ENCODE measurements at regions not wholly inside any gene's neighbourhood (a gene's known extent, or its start where the extent isn't known, plus 50 kb on each side); places are given as distances from the start of the nearest gene placed in this dataset.
A peak's percentile ranks its signal among the peaks of the same experiment; 100 is the strongest.
"Not testable (repeated sequence)": the region's sequence is repeated elsewhere in the genome, so short reads cannot be mapped to it uniquely, and the experiment has no call there.

DNA sequence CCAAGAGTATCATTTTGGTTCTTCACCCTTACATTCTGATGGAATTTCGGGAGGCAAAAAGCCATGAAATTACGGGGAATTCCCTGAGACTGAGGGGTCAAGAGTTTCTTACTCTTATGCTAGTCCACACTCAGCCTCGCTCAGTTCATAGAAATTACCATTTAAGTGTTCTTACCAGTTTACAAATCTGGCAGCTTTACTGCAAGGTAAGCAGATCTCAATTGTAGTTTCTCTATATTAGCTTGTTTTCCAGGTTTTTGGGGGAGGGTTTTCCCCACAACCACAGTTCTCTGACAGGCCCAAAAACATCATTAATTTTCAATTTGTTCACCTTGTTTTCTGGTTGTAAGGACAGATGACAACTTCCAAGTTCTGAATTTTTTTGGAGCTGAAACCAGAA, 1028.4 kb downstream of the FAM181B start:
- no peak for DNase-seq

DNA sequence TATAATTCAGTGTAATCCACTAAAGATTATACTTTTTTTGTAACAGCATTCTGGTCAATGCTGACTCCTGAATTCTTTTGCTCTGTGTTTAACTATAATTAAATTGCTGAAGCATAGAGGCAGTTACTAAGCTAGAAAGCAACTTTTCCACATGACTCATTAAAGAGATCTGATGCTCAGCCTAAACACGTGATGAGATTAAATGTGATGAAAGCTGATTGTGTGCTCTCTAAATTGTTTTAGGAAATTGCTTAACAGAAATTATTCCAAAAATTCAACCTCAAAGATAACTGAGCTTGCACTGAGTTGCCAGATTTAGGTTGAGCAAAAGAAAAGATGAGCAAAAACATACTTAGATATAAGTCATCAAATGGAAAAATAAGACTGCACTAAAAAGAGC, 1033.6 kb downstream of the FAM181B start:
- DNase-seq: no peak

DNA sequence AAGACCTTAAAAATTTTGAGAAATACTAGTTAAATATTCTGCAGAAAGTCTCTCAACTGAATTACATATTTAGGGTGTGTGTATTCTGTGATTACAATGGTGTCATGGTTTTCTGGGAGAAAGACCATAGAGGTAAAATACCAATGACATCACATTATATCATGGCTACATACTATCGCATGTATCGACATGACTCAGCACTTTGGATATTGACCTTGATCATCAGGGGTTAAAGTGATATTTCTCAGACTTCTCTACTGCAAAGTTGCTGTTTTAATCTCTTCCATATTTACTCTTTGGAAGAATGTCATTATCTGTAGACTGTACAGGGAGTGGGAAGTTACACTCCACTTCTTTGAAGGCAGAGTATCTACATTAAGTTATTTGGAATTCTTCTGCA, 1046.6 kb downstream of the FAM181B start:
- DNase-seq: no peak

DNA sequence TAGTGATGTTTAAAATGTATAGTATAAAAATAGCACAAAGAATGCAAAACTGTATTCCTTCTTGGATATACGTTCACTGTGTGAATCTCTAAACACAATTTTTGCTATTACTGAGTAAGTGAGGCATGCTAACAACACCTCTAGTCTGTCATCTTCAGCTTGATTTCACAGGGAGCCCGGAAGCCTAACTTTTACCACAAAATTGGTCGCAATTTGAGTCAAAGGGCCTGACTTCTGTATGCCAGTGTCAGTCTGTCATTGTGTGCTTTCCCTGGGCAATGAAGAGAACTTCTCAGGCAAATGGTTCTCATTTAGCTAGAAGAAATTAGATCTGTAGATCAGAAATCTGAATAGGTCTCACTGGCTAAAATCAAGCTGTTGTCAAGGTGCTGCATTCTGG, 1059.5 kb downstream of the FAM181B start:
- DNase-seq: no peak

DNA sequence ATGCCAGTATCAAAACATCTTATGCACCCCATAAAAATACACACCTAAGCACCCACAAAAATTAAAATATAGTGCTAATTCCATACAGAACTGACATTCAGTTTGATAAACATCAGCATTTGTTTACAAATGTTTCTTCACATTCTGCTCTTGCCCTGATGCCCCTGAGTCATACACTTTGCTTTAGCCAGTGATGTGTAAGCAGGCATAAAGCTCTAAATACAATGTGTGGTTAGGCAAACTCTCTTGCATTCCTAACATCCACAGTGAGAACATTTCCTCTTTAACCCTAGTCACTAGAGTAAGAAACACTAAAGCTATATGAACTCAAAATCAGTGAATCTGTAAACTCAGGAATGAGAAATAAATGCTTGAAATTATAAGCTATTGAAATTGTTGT, 1060.7 kb downstream of the FAM181B start:
- DNase-seq: no peak

DNA sequence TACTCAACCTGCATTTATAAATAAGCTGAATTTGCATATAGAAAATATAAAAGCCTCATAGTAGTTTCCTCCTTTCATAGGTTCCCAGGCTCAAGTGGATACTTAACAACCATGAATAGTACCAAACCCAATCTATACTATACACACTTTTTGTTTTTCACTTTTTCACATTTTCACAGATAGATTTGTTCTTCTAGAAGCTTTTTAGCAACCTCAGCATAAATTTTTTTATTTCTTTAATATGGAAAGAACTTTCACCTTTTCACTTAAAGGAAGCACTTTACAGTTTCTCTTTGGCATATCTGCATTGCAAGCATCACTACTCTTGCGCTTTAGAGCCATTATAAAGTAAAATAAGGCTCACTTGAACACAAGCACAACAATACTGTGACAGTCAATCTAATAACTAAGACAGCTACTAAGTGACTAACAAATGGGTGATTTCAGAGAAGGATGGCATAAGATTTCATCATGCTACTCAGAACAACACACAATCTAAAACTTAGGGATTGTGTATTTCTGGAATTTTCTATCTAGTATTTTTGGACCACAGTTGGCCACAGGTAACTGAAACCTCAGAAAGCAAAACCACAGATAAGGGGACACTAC, 1063.6 kb downstream of the FAM181B start:
- no peak for DNase-seq

DNA sequence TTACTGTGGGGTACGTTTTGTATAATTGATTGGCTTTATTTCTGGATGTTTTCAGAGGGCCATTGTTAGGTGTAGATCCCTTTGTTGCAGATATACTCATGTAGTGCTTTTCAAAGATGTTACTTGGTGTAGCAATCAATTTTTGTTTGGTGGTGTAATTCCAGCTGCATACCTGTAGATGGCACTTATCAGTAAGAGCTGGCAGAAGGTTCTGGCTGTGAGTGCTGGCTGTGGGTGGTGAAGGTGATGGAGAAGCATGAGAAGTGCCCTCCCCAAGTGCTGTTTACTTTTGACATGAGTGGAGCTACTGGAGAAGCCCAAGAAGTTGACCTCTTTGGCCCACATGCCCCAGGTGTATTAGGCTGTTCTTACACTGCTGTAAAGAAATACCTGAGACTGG, 1074.9 kb downstream of the FAM181B start:
- no peak for DNase-seq

DNA sequence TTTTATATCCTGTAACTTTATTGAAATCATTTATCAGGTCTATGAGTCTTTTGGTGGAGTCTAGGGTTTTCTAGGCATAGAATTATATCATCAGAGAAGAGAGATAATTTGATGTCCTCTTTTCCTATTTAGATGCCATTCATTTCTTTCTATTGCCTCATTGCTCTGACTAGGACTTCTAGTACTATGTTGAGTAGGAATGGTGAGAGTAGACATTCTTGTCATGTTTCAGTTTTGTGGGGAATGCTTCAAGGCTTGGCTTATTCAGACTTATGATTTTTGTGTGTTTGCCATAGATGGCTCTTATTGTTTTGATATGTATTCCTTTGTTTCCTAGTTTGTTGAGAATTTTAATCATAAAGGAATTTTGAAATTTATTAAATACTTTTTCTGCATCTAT, 1078.3 kb downstream of the FAM181B start:
- no peak for DNase-seq

DNA sequence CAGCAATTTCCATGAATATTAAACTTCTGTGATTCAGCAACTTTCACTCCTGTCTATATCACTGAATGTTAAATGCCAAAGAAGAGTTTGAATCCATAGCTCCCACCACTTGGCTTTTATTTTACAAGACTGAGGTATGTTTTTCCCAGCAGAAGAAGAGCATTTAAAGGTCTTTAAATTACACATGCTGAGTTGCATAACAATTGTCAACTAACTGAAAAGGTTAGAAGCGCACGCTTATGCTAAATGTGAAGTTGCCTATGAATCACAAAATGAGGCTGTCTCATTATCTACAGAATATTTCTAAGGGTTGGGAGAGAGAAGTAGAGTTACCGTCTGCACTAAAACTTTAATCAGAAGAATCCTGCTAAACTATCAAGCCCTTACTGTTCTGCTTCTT, 1086.3 kb downstream of the FAM181B start:
- no peak for DNase-seq

DNA sequence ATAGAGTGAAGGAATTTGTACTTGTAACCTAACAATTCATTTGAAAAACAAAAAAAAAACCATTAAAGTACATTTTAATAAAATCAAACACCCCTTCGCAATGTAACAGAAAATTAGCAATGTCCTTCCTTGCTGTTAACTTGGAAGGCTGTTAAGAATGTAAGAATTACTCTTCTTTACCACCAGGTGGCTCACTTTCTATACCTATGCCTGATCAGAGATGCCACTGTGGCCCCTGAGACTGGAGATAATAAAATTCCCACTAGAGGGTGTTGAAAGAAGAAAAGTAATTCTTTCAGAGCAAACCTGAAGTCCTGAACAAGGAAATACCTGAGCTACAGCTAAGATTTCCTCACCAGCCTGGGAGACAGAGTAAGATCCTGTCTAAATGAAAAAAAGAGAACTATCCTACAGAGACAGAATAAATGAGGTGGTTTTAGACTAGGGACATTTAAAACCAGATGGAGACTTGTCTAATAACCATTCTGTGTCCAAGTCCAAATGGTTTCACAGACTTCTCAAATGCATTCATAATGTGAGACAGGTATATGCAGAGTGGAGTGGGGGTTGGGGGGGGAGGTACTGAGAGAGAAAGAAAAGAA, 1089.3 kb downstream of the FAM181B start:
- DNase-seq: peak; percentile 48

DNA sequence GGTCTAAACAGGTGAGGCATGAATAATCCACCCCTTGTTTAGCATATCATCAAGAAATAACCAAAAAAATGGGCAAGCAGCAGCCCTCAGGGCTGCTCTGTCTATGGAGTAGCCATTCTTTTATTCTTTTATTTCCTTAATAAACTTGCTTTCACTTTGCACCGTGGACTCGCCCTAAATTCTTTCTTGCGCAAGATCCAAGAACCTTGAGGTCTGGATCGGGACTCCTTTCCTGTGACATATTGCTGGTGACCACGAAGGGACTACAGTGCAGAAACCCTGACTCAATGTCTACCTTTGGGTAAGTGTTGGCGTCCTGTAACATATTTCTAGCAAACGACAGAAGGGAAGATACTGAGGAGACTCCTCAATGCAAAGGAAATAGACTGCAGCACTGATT, 1099.2 kb downstream of the FAM181B start:
- no peak for DNase-seq

DNA sequence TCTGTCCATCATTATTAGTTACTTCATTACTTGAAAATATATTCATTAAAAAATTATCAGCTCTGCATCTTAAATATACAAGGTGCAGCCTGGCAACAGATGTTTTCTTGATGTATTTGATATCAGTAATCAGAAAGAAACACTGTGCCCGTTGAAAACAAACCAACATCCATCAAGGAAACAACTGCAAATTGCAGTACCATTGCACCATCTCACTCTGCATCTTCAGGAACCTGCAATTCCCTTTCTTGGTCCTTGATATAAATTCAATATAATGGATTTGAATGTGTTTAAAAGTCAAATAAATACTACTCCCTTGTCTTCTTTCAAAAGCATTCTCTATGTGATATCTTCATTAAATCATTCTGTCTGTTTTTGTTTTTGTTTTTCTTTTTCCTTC, 1131.2 kb downstream of the FAM181B start:
- DNase-seq: no peak

DNA sequence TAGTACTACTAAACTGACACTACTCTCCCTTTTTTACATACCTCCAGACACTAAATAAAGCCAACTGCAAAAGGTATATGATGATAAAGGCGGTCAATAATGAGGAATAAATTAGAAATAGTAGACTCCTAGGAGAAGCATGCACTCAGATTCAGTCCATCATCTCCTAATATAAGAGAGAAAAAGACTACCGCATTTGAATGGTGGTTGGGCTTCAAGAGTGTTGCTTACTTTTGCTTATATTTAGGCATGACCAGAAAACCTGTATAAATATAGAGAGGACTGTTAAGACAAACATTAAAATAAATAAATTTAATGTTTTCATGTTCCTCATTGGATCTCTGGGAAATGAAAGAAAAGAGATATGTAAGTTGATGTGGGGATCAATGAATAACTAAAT, 1137.0 kb downstream of the FAM181B start:
- no peak for DNase-seq

DNA sequence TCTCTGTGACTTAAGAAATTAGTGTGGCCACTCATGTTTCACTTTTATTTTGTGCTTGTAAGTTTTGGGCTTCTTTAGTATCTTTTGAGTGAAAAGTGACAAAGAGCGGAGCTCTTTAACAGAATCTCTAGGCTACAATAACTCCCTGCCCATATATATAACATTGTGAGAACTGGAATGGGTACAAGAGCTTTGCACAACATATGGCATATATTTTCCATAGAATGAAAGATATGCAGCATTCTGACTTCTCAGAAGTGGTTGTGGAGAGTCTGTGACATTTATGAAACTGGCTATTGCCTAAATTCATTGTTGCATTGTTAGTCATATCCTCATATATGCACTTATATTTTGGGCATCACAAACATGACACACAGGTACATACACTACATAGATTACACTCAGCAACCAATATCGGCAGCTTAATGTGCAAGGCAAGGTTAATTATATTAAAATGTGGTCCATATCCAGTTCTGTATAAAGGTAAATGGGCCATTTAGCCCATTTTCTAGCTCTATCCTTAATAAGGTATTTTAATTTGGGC, 1148.2 kb downstream of the FAM181B start:
- DNase-seq: no peak

DNA sequence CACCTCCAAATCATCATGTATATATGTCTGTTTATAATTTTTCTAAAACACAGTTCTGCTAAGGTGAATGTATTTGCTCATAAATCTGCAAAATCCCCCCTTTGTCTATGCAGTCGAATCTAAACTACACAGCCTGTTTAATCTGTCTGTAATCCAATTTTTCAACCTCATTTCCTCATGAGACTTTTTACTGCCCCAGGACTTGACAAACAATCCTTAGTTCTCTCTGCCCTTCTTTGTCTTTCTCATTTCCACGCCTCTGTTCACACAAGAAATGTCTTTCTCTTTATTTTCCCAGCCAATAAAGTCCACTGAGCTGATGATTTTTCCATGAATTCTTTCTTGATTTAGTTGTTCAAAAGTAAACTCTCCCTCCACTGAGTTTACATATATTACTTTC, 1154.3 kb downstream of the FAM181B start:
- DNase-seq: no peak

DNA sequence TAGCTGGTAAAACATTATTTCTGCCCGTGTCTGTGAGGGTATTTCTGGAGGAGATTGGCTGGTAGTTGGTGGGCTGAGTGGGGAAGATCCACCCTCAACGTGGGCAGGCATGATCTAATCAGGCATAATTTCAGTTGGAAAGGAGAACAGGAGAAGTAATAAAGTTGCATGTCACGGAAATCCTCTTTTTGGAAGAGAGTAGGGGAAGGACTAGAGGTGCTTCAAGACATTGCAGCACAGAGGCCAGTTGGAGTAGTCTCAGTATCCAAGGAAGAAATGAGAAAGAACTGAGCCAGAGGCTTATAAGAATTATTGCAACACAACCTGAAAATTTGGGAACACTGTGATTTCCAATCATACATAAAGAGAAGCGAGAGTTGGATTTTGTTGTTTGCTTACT, 1155.1 kb downstream of the FAM181B start:
- DNase-seq: no peak

DNA sequence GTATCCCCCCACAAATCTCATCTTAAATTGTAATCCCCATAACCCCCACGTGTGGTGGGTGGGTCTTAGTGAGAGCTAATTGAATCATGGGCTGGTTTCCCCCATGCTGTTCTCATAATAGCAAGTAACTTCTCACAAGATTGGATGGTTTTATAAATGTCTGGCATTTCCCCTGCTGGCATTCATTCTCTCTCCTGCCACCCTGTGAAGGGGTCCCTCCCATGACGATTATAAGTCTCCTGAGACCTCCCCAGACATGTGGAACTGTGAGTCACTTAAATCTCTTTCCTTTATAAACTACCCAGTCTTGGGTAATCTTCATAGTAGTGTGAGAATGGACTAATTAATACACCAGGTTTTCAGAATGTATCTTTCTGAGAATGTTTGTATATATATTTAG, 1159.4 kb downstream of the FAM181B start:
- no peak for DNase-seq

DNA sequence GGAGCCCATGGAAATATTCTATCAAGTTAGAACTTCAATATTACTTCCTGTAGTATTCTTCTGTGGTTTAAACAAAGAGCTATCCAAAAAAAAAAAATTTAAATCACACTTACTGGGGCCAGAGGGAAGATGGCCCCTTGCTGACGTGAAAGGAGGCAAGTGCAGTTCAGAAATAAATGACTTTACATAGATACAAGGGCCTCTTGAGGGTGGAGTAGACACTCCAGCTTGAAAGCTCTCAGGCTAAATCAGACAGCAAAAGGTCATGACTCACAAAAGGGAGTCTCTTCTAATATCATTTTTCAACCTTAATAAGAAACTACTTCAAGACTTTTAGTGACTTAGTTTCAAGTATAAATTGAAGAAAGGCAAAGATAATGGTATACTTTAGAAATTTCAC, 1160.3 kb downstream of the FAM181B start:
- no peak for DNase-seq

DNA sequence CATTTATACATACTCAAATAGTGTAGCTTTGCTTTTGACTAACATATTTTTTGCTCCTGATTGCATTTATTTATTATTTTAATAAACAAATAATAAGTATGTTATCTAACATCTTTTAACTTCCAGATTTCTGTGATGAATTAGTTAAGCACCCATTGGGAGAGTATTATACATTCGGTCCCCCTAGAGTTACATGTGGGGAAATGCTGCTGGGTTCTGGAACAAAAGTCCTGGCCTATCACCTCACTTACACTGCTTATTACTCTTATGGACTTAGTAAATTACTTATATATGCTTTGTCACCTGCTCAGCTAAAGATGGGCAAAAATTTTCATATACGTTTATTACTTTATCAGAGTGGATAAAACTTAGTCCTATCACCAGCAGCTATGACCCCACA, 1163.0 kb downstream of the FAM181B start:
- no peak for DNase-seq

DNA sequence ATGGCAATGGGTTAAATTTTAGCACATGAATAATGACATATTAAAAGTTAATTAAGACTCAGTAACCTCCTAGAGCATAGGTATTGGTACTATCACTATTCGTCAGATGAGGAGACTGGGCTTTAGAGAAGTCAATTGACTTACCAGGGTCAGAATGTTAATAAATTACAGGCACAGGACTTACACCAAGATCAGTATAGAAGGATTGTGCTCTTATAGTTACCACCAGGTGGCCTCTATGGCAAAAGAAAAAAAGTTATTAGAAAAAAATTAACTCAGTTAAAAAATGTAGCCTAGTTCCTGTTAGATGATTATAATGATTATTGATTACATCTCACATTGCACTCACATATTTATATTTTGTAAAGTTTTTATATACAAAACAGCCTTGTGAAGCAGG, 1163.7 kb downstream of the FAM181B start:
- no peak for DNase-seq

DNA sequence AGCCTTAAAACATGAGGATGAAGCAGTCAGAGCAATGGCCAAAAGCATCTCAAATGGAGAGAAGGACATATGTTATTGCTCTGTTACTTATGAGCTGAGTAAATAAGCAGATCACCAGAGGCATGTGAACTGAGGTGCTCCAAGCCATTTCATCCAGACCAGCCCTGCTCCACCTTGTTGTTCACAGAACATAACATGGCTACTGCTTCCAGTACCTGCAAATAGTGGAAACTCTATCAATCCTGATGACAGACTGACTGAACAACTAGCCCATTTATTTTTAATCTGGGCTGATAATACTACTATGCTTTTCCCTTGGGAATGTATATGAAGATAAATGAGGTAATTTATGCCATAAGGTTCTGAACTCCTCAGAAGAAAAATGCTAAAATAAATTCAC, 1164.7 kb downstream of the FAM181B start:
- DNase-seq: no peak

DNA sequence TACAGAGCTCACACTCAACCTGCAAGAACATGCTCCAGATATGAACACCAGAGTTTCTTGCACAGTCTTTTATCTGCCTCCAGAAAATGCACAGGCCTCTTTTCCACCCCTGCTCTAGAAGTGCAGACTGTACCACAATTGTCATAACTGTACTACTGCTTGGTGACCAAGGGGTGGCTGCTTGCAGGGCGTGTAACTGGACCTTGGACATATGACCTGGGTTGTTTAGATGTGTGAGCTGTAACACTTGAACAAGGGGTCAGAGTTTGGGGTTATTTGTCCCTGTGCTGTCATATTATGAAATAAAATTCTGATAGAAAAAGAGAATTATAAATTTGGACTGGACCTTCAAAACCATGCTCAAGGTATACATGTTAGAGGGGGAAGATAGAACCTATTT, 1185.5 kb downstream of the FAM181B start:
- no peak for DNase-seq

DNA sequence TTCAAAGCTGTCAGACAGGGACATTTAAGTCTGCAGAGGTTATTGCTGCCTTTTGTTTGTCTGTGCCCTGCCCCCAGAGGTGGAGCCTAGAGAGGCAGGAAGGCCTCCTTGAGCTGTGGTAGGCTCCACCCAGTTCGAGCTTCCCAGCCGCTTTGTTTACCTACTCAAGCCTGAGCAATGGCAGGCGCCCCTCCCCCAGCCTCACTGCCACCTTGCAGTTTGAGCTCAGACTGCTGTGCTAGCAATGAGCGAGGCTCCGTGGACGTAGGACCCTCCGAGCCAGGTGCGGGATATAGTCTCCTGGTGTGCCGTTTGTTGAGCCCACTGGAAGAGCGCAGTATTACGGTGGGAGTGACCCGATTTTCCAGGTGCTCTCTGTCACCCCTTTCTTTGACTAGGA, 1193.9 kb downstream of the FAM181B start:
- not testable (repeated sequence) for DNase-seq

DNA sequence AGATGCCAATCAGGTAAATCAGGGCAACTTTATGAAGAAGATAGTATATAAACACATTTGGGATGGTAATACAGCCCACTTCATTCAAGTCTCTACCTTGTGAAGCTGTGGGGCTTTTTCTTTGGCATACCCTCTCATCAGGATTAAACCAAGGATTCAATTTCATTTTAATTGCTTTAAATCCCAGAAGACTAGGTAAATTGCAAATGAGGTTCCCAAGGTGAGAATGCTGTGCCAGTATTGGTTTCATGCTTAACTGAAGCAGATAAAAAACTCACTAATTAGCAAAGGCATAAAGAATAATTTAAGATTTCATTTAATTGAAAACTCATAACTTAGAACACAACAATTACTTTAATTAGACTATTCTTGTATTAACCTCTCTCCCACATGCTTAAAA, 1218.1 kb downstream of the FAM181B start:
- no peak for DNase-seq

DNA sequence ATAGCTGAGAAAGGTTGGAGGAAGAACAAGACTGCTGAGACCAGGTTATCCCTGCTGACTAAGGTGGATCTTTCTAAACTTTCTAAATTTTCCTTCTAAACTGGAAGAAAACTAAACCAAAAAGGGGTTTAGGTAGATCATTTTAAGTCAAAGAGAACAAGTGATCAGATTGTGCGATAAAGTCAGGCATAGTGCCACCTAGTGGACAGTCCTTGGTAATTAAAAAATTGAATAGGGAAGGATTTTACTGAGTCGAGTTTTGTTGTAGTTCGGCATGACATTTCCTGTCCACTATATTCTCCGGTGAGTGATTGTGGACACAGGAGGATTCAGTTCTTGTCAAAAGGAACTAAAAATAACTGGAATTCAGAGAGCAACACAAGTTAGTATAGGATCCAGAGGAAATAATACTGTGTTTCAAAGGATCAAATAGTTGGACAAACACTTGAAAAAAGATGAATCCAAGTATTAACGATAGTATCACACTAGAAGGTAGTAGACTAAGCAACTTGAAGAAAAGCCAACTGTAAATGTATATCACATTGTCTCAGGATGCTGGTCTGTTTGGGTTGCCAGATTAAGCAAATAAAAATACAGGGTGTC, 1236.4 kb downstream of the FAM181B start:
- DNase-seq: no peak

Measured in NCI-H1048 (cell line).